Liver (tissue), 8 donors: ENCODE measurements at regions not wholly inside any gene's neighbourhood (a gene's known extent, or its start where the extent isn't known, plus 50 kb on each side); places are given as distances from the start of the nearest gene placed in this dataset.

Source experiments
- DNase-seq: peaks from one replicate; pipeline ENCODE4 v3.0.0-alpha.2; 2017; ENCODE audit warnings: low spot score
- H3K27ac ChIP-seq, 2 donors: one replicate each; pipeline ENCODE4 v1.7.0; 2013; ENCODE audit warnings: inconsistent platforms in 2 of 2, low read length in 2 of 2, control low read depth in 1 of 2, low read depth in 1 of 2, mild to moderate bottlenecking in 1 of 2
- H3K27me3 ChIP-seq, 4 donors: one replicate each; pipeline versions ENCODE4 v1.6.1 to v1.7.0; 2013; ENCODE audit warnings: low read length in 3 of 4, inconsistent platforms in 1 of 4, mild to moderate bottlenecking in 1 of 4, moderate library complexity in 1 of 4; ENCODE audit not compliant: control insufficient read depth in 4 of 4, insufficient read depth in 4 of 4
- H3K36me3 ChIP-seq, 4 donors: one replicate each; pipeline versions ENCODE4 v1.6.1 to v1.7.0; 2013; ENCODE audit warnings: low read length in 3 of 4, mild to moderate bottlenecking in 3 of 4, low read depth in 1 of 4, moderate library complexity in 1 of 4; ENCODE audit not compliant: control insufficient read depth in 4 of 4, insufficient read depth in 3 of 4
- H3K4me1 ChIP-seq, 4 donors: one replicate each; pipeline versions ENCODE4 v1.6.1 to v1.7.0; 2013; ENCODE audit warnings: low read length in 3 of 4, mild to moderate bottlenecking in 3 of 4, moderate library complexity in 1 of 4; ENCODE audit not compliant: control insufficient read depth in 4 of 4, insufficient read depth in 4 of 4
- H3K4me3 ChIP-seq, 3 donors: one replicate each; pipeline versions ENCODE4 v1.6.1 to v1.7.0; 2013; ENCODE audit warnings: low read length in 3 of 3, control low read depth in 1 of 3, low read depth in 1 of 3, mild to moderate bottlenecking in 1 of 3
- H3K9ac ChIP-seq, 2 donors: one replicate each; pipeline ENCODE4 v1.7.0; 2013; ENCODE audit warnings: low read length in 2 of 2, mild to moderate bottlenecking in 2 of 2, moderate library complexity in 2 of 2, control low read depth in 1 of 2, low read depth in 1 of 2
- H3K9me3 ChIP-seq, 4 donors: one replicate each; pipeline versions ENCODE4 v1.6.1 to v1.7.0; 2013; ENCODE audit warnings: low read length in 3 of 4; ENCODE audit not compliant: control insufficient read depth in 4 of 4
- ATF3 ChIP-seq: IDR thresholded peaks from 2 replicates; pipeline ENCODE4 v1.6.1; 2016; ENCODE audit warnings: antibody characterized with exemption
- CTCF ChIP-seq: fragments of 150-350 bp; IDR thresholded peaks from 2 replicates; pipeline ENCODE4 v1.5.1; 2017; ENCODE audit warnings: improper control_type of control experiment, low read depth, low read length; ENCODE audit not compliant: missing input control
- EGR1 ChIP-seq, 2 donors: IDR thresholded peaks; 2 replicates each; pipeline ENCODE4 v1.6.1; 2016 to 2018; ENCODE audit warnings: antibody characterized with exemption in 2 of 2, low read depth in 2 of 2
- FOXA1 ChIP-seq: IDR thresholded peaks from 2 replicates; pipeline ENCODE4 v1.6.1; 2016; ENCODE audit warnings: antibody characterized with exemption
- FOXA2 ChIP-seq: IDR thresholded peaks from 2 replicates; pipeline ENCODE4 v1.6.1; 2016; ENCODE audit warnings: antibody characterized with exemption
- GABPA ChIP-seq, 2 donors: IDR thresholded peaks in 1 of 2; conservative IDR thresholded peaks in 1 of 2; 2 replicates each; pipeline ENCODE4 v1.6.1; 2016; ENCODE audit warnings: antibody characterized with exemption in 2 of 2, mild to moderate bottlenecking in 1 of 2, moderate library complexity in 1 of 2
- HNF4A ChIP-seq, 2 donors: conservative IDR thresholded peaks; 2 replicates each; pipeline ENCODE4 v1.6.1; 2016; ENCODE audit warnings: antibody characterized with exemption in 2 of 2, mild to moderate bottlenecking in 2 of 2
- HNF4G ChIP-seq: IDR thresholded peaks from 2 replicates; pipeline ENCODE4 v1.6.1; 2016; ENCODE audit warnings: antibody characterized with exemption
- JUND ChIP-seq, 2 donors: IDR thresholded peaks; 2 replicates each; pipeline ENCODE4 v1.6.1; 2016; ENCODE audit warnings: antibody characterized with exemption in 2 of 2
- MAX ChIP-seq: IDR thresholded peaks from 2 replicates; pipeline ENCODE4 v1.6.1; 2016; ENCODE audit warnings: antibody characterized with exemption
- NR2F2 ChIP-seq: IDR thresholded peaks from 2 replicates; pipeline ENCODE4 v1.6.1; 2016; ENCODE audit warnings: antibody characterized with exemption
- RAD21 ChIP-seq, 2 donors: IDR thresholded peaks; 2 replicates each; pipeline ENCODE4 v1.6.1; 2016; ENCODE audit warnings: antibody characterized with exemption in 2 of 2, mild to moderate bottlenecking in 2 of 2
- REST ChIP-seq: IDR thresholded peaks from 2 replicates; pipeline ENCODE4 v1.6.1; 2016; ENCODE audit warnings: antibody characterized with exemption, mild to moderate bottlenecking
- RXRA ChIP-seq, 2 donors: IDR thresholded peaks; 2 replicates each; pipeline ENCODE4 v1.6.1; 2017 to 2018; ENCODE audit warnings: antibody characterized with exemption in 2 of 2, mild to moderate bottlenecking in 1 of 2
- SP1 ChIP-seq: IDR thresholded peaks from 2 replicates; pipeline ENCODE4 v1.6.1; 2018; ENCODE audit warnings: antibody characterized with exemption, mild to moderate bottlenecking
- TAF1 ChIP-seq: conservative IDR thresholded peaks from 2 replicates; pipeline ENCODE4 v1.6.1; 2016; ENCODE audit warnings: antibody characterized with exemption, mild to moderate bottlenecking
- YY1 ChIP-seq: IDR thresholded peaks from 2 replicates; pipeline ENCODE4 v1.6.1; 2016; ENCODE audit warnings: antibody characterized with exemption, mild to moderate bottlenecking
- ZBTB33 ChIP-seq: IDR thresholded peaks from 2 replicates; pipeline ENCODE4 v1.6.1; 2016; ENCODE audit warnings: antibody characterized with exemption
- WGBS: extraction: QIAGEN DNeasy Blood & Tissue Kit; methylation state at CpG from one replicate; pipeline ENCODE4 v1.1.7; 2013; 5-methylcytosine and 5-hydroxymethylcytosine counted together
- donor health status: healthy.
- donor health status: healthy.
- donor health status: healthy.
- donor health status: healthy.
- donor health status: healthy.

- Histone ChIP-seq H3K27ac (no peak overlapping the region), H3K4me1 (no peaks in the 10 kb centered on the region), H3K27me3 (no peaks in the 10 kb centered on the region), H3K9ac (no peak overlapping the region), H3K36me3 (no peaks in the 10 kb centered on the region), H3K9me3 (no peaks in the 10 kb centered on the region), H3K4me3 (no peak overlapping the region)
- 75% methylated on average over 2 of the region's 2 CpGs for WGBS
- no peak for DNase-seq
- no peak for TF ChIP-seq MAX
- no peak for TF ChIP-seq RAD21 (IDR thresholded peaks at IDR 0.05)
- TF ChIP-seq ATF3, result no peak
- TF ChIP-seq EGR1 (IDR thresholded peaks at IDR 0.05; ENCODE audit: low read depth in 2 of 2), result no peak
- TF ChIP-seq REST, result no peak
- TF ChIP-seq FOXA2, result no peak
- no peak for TF ChIP-seq HNF4A (conservative IDR thresholded peaks at IDR 0.05)
- TF ChIP-seq JUND (IDR thresholded peaks at IDR 0.05), result no peak
- TF ChIP-seq TAF1, result no peak
- TF ChIP-seq NR2F2, result no peak
- TF ChIP-seq SP1, result no peak
- TF ChIP-seq HNF4G, result no peak
- TF ChIP-seq ZBTB33, result no peak
Observed at GRCh38 chr12:98387444-98387843, 127.9 kb upstream of the TMPO start.

- no peak overlapping the region for H3K27ac ChIP-seq
- H3K4me1 ChIP-seq, result no peaks in the 10 kb centered on the region
- no peak overlapping the region for H3K9ac ChIP-seq
- H3K4me3 ChIP-seq, result no peak overlapping the region
- TF ChIP-seq CTCF (no peak), EGR1 (IDR thresholded peaks at IDR 0.05; ENCODE audit: low read depth in 2 of 2) (no peak), SP1 (no peak), ZBTB33 (no peak), ATF3 (no peak), REST (no peak), JUND (IDR thresholded peaks at IDR 0.05) (no peak), YY1 (no peak), HNF4A (conservative IDR thresholded peaks at IDR 0.05) (no peak), MAX (no peak), FOXA1 (no peak), GABPA (IDR thresholded peaks at IDR 0.05 in 1 of 2, conservative IDR thresholded peaks at IDR 0.05 in 1 of 2) (no peak), HNF4G (no peak), RXRA (IDR thresholded peaks at IDR 0.05) (no peak)
- H3K9me3 ChIP-seq, result no peaks in the 10 kb centered on the region
- no peaks in the 10 kb centered on the region for H3K36me3 ChIP-seq
- no peak for DNase-seq
- WGBS, result 83% methylated on average over 10 of the region's 10 CpGs
- H3K27me3 ChIP-seq, result no peaks in the 10 kb centered on the region
Observed at GRCh38 chr12:98388126-98388525, 127.3 kb upstream of the TMPO start.
